ENCODE measurements at regions not wholly inside any gene's neighbourhood (a gene's known extent, or its start where the extent isn't known, plus 50 kb on each side); places are given as distances from the start of the nearest gene placed in this dataset.

- H3K4me2 ChIP-seq (ENCODE audit: low read length), result no peak overlapping the region
- no peak overlapping the region for H3K27ac ChIP-seq (ENCODE audit: low read depth, low read length, poor library complexity, severe bottlenecking)
- H2AFZ ChIP-seq (ENCODE audit: low read length), result no peak overlapping the region
- H3K9me2 ChIP-seq (ENCODE audit: low read depth, low read length), result no peaks in the 10 kb centered on the region
- no peaks in the 10 kb centered on the region for H3K27me3 ChIP-seq (ENCODE audit: insufficient read depth, low read length)
- no peak overlapping the region for H3K9ac ChIP-seq (ENCODE audit: low read length)
- no peaks in the 10 kb centered on the region for H3K79me2 ChIP-seq (ENCODE audit: insufficient read depth, low read length)
- H3F3A ChIP-seq (ENCODE audit: insufficient read depth, low read length), result no peaks in the 10 kb centered on the region
- TF ChIP-seq EZH2 (IDR thresholded peaks at IDR 0.05; ENCODE audit: borderline replicate concordance, low read length), result no peak
- no peak for TF ChIP-seq CTCF (IDR thresholded peaks at IDR 0.05; ENCODE audit: low read length)
- H3K4me3 ChIP-seq (ENCODE audit: low read depth, low read length, poor library complexity, severe bottlenecking), result no peak overlapping the region
- H3K4me1 ChIP-seq (ENCODE audit: insufficient read depth, low read length, severe bottlenecking), result no peaks in the 10 kb centered on the region
- no peaks in the 10 kb centered on the region for H4K20me1 ChIP-seq (ENCODE audit: insufficient read depth, low read length)
- H3K36me3 ChIP-seq (ENCODE audit: insufficient read depth, low read length), result no peaks in the 10 kb centered on the region
- no peaks in the 10 kb centered on the region for H3K9me3 ChIP-seq (ENCODE audit: low read length)
Measured at GRCh38 chr5:63655043-63655442, 307.2 kb downstream of the HTR1A start.

GRCh38 chr5:63650581-63650980, 311.7 kb downstream of the HTR1A start:
- Histone ChIP-seq H3K79me2 (ENCODE audit: insufficient read depth, low read length) (no peaks in the 10 kb centered on the region), H3K4me3 (ENCODE audit: low read depth, low read length, poor library complexity, severe bottlenecking) (no peak overlapping the region), H3K36me3 (ENCODE audit: insufficient read depth, low read length) (no peaks in the 10 kb centered on the region), H3K4me1 (ENCODE audit: insufficient read depth, low read length, severe bottlenecking) (no peaks in the 10 kb centered on the region), H3K27ac (ENCODE audit: low read depth, low read length, poor library complexity, severe bottlenecking) (no peak overlapping the region), H3K4me2 (ENCODE audit: low read length) (no peak overlapping the region), H3K9me3 (ENCODE audit: low read length) (no peaks in the 10 kb centered on the region), H4K20me1 (ENCODE audit: insufficient read depth, low read length) (no peaks in the 10 kb centered on the region), H3K27me3 (ENCODE audit: insufficient read depth, low read length) (no peaks in the 10 kb centered on the region), H3K9me2 (ENCODE audit: low read depth, low read length) (no peaks in the 10 kb centered on the region), H3F3A (ENCODE audit: insufficient read depth, low read length) (no peaks in the 10 kb centered on the region), H2AFZ (ENCODE audit: low read length) (no peak overlapping the region), H3K9ac (ENCODE audit: low read length) (no peak overlapping the region)
- TF ChIP-seq CTCF (IDR thresholded peaks at IDR 0.05; ENCODE audit: low read length), result no peak
- TF ChIP-seq EZH2 (IDR thresholded peaks at IDR 0.05; ENCODE audit: borderline replicate concordance, low read length), result no peak

GRCh38 chr5:63648376-63648775, 313.9 kb downstream of the HTR1A start:
- H3K27ac ChIP-seq (ENCODE audit: low read depth, low read length, poor library complexity, severe bottlenecking), result no peak overlapping the region
- TF ChIP-seq CTCF (IDR thresholded peaks at IDR 0.05; ENCODE audit: low read length) (no peak), EZH2 (IDR thresholded peaks at IDR 0.05; ENCODE audit: borderline replicate concordance, low read length) (no peak)
- no peak overlapping the region for H3K4me2 ChIP-seq (ENCODE audit: low read length)

More at GRCh38 chr5:63648376-63648775, 313.9 kb downstream of the HTR1A start:
- Histone ChIP-seq H3K4me3 (ENCODE audit: low read depth, low read length, poor library complexity, severe bottlenecking) (no peak overlapping the region), H2AFZ (ENCODE audit: low read length) (no peak overlapping the region), H3F3A (ENCODE audit: insufficient read depth, low read length) (no peaks in the 10 kb centered on the region), H4K20me1 (ENCODE audit: insufficient read depth, low read length) (no peaks in the 10 kb centered on the region), H3K4me1 (ENCODE audit: insufficient read depth, low read length, severe bottlenecking) (no peaks in the 10 kb centered on the region), H3K27me3 (ENCODE audit: insufficient read depth, low read length) (no peaks in the 10 kb centered on the region), H3K9me3 (ENCODE audit: low read length) (no peaks in the 10 kb centered on the region), H3K9me2 (ENCODE audit: low read depth, low read length) (no peaks in the 10 kb centered on the region), H3K79me2 (ENCODE audit: insufficient read depth, low read length) (no peaks in the 10 kb centered on the region), H3K36me3 (ENCODE audit: insufficient read depth, low read length) (no peaks in the 10 kb centered on the region), H3K9ac (ENCODE audit: low read length) (no peak overlapping the region)

Measured in OCI-LY1 (cell line).